Tibial nerve (tissue), 4 donors: ENCODE measurements at regions not wholly inside any gene's neighbourhood (a gene's known extent, or its start where the extent isn't known, plus 50 kb on each side); places are given as distances from the start of the nearest gene placed in this dataset.

Experiments used
- EP300 ChIP-seq, 2 donors: sonication (generic); formaldehyde crosslinking; IDR thresholded peaks; one replicate each; pipeline ENCODE4 v1.6.1; 2017; ENCODE audit warnings: antibody characterized with exemption in 2 of 2, mild to moderate bottlenecking in 1 of 2
- POLR2A ChIP-seq, 2 donors: fragments of 450-650 bp; IDR thresholded peaks; one replicate each; pipeline ENCODE4 v1.6.1; 2017; ENCODE audit warnings: antibody characterized with exemption in 2 of 2, mild to moderate bottlenecking in 2 of 2, moderate library complexity in 2 of 2
- TF ChIP-seq, protein P1 (sequence below), 5 experiments: fragments of 200-600 bp in 3 of 5; fragments of 450-650 bp in 2 of 5; sonication (generic) in 3 of 5; IDR thresholded peaks; one replicate each; pipeline ENCODE4 v1.5.1; 2016 to 2019; ENCODE audit warnings: antibody characterized with exemption in 5 of 5, mild to moderate bottlenecking in 3 of 5, moderate library complexity in 2 of 5

DNA sequence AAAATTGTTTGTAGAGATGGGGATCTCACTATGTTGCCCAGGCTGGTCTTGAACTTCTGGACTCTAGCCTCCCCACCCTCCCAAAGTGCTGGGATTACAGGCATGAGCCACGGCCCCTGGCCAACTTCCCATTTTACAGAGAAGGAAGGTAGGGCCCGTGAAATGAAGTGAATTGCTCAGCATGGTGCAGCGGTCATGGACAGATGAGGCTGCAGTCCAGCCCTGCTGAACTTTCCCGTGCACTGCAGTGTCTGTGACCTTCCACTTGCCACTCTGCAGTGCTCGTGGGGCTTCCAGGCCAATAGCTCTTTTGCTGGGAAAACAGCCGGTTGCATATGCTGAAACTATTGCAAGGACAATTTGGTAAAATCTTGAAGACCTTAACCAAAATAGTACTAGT is 454.4 kb upstream of the FAT1 start:
- TF ChIP-seq, protein P1, sequence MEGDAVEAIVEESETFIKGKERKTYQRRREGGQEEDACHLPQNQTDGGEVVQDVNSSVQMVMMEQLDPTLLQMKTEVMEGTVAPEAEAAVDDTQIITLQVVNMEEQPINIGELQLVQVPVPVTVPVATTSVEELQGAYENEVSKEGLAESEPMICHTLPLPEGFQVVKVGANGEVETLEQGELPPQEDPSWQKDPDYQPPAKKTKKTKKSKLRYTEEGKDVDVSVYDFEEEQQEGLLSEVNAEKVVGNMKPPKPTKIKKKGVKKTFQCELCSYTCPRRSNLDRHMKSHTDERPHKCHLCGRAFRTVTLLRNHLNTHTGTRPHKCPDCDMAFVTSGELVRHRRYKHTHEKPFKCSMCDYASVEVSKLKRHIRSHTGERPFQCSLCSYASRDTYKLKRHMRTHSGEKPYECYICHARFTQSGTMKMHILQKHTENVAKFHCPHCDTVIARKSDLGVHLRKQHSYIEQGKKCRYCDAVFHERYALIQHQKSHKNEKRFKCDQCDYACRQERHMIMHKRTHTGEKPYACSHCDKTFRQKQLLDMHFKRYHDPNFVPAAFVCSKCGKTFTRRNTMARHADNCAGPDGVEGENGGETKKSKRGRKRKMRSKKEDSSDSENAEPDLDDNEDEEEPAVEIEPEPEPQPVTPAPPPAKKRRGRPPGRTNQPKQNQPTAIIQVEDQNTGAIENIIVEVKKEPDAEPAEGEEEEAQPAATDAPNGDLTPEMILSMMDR (IDR thresholded peaks at IDR 0.05): no peak
- TF ChIP-seq POLR2A (IDR thresholded peaks at IDR 0.05): no peak
- TF ChIP-seq EP300 (IDR thresholded peaks at IDR 0.05): no peak
